ENCODE measurements at regions not wholly inside any gene's neighbourhood (a gene's known extent, or its start where the extent isn't known, plus 50 kb on each side); places are given as distances from the start of the nearest gene placed in this dataset.

DNA sequence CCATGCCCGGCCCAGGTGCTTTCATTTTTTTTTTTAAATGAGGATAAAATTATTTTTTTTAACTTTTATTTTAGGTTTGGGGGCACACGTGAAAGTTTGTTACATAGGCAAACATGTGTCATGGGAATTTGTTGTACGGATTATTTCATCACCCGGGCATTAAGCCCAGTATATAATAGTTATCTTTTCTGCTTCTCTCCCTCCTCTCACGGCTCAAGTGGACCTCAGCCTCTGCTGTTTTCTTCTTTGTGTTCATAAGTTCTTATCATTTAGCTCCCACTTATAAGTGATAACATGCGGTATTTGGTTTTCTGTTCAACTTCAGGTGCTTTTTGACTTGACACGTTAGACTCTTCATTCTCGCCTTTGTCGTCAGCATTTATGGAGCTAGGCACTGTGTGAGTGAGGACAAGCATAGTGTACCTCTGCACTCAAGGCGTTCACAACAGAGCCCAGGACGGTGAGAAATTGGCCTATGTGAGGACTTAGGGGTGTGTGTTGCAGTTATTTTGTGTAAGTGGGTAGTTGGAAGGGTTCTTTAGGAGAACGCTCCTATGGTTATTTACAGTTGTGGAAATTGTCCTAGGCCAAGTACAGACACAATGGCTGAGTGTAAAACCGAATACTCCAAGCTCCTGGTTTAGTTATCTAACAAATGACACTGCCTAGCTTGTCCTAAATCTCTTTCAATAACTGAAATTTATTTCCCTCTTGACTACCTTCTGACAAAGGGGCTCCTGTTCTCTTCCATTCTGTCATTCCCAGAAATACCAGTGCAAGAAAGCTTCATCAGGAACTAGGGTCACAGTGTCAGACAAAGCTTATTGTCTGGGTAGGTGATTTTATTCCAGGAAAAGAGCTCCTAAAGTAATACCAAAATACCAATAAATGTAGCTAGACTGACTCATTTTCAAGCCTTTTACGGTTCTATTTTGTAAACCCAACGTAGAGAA, 200.5 kb upstream of the PRICKLE1 start:
- no peak for DNase-seq

DNA sequence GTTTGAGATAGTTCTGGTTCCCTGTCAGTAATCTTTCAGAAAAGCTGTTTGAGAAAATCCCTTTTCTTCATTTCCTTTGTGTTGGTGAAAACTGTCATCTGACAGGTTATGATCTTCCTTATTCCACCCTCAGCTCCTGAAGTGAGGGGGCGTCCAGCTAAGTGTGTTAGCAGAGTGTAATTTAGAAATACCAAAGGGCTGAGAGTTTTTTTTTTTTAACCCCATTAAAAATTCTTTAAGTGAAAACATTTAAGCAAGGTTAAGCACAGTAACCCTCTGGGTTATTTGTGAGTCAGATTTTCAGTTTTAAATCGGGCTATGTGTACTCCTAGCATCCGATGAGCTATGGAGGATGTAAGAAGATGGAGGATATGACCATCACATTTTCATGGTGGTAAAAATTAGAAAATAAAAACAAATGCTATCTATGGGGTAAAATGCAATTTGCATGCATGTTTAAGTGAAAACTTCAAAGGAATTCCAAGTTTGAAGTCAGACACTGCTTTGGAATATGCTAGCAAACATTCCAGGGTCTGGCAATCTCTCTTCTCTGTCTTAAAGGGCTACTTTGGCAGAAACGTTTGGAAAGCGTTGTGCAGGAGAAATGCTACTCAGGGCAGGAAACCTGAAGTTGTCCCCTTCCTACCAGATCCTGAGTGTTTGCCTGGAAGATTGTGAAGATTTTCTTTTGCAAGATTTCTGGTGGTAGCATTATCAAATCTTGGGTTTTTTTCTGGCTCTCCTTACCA, 197.0 kb upstream of the PRICKLE1 start:
- no peak for DNase-seq

DNA sequence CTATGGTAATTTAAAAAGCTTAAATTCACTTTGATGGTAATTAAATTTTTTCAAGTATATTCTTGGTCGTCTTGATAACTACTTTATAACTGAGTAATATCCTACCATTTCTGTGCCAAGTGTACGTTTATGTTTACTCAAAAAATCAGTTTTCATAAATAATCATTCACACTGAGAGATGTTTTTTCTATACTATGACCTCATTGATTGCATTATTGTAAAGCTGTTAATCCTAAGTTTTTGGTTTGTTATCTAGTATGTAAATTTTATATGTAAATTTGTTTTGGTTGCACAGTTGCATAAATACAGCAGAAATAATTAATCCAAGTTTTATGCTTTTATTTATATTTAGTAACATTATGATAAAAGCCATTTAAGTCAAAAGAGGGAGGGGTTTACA, 196.4 kb upstream of the PRICKLE1 start:
- DNase-seq: no peak

DNA sequence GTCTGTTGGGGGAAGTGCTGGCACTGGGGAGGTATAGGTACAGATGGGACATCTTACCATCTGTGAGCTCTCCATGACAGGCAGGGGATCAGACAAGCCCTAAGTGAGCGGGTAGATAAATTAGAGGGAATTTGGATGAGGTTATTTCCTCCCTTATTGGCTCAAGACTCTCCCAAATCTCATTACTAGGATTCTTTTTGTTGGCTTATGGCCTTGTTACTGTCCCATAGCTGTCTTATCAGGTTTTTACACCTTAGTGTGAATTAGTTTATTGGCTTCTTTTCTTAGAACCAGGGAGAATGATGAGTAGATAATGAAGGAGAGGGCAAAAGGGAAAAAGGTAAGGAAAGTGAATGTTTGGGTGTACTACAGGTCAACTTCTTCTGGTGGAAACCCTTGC, 191.1 kb upstream of the PRICKLE1 start:
- DNase-seq: no peak

DNA sequence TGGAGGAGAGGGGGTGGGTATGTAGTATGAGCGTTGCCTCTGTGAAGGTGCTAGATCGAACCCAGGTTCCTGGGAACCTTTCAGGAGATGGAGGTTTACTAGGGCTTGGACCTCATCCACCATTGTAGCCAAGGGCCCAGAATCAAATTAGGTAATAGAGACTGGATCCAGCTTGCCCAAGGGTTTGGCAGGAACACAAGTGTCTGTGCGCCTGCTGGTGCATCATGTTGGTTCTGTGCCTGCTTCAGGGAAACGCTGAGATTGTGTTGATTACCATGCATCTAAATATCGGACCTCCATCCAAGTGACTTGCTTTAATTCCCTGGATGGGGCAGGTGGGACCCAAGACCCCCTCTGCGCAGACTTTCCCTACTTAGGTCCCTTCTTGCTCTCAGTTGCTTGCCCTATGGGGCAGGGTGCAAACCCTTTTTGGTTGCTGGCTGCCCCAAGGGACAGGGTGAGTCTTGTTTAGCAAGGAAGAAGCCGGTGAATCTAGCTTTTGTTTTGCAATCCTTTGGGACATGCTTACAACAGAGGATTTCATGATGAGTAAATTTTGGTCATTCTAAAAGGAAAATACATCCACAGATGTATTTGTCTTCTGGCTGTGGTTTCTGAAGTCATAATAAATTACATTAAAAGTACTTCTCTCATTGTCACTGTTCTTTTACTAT, 189.8 kb upstream of the PRICKLE1 start:
- DNase-seq: no peak

DNA sequence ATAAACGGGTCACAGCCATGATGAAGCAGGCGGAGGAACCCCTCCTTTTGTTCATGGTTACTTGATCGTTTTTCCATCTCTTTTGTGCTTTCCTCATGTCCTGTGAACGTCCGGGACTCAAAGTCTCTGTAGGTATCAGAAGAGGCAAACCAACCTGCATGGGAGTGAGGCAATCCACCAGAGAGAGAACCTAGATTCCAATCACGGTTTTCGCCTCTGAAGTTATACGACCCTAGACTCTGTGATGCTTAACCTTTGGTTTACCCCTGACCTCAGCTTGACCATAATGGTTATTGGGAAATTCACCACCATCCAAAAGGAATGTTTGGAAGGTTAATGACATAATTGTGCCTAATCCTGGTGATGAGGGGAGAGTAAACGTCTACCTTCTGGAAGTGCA, 186.8 kb upstream of the PRICKLE1 start:
- no peak for DNase-seq

DNA sequence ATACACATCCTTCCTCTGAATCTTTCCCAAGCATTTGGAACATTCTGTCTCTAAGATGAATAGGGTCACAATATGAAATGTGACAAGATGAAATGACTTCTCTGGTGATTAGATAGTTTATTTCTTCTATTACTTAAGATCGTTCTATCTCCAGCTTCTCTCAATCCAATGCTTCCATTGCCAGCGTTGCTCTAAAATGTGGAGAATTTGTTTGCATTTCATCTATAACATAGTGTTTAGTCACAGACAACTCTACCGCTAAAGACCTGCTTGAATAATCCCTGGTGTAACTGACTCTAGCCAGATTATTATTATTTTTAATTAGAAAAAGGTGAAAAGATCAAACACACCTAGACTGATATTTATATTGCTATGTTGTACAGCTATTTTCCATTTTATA, 184.7 kb upstream of the PRICKLE1 start:
- DNase-seq: no peak

DNA sequence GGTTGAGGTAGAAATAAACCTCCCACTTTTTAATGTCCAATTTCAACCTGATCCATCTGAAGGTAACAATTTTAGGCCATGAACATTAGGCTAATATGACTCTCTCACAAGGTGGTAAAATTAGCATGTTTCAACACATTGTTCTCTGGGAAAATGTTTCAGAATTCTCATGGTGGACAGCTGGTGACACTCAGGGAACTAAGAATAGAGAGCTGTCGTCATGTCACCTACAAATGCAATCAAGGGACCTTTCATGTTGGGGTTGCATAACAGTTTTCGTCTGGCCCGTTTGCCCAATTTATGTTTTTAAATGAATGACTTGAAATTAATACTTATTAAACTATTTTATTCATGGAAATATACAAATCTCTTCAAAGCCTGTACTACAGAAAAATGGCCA, 180.7 kb upstream of the PRICKLE1 start:
- DNase-seq: no peak

DNA sequence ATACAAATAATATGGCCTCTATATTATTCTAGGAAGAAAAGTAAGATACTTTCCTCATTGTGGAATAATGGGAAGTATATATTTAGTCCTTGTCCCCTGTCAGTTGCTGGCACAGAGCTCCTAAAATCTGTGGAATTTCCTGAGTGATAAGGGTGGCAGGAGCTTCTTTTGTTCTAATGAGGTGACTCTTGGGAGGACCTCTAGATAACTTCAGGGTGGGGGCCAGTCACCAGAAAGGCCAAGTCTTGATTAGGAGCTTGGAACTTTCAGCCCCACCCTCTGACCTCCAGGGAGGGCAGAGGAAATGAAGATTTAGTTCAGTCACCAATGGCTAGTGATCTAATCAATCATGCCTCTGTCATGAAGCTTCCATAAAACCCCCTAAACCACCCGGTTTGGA, 179.9 kb upstream of the PRICKLE1 start:
- no peak for DNase-seq

DNA sequence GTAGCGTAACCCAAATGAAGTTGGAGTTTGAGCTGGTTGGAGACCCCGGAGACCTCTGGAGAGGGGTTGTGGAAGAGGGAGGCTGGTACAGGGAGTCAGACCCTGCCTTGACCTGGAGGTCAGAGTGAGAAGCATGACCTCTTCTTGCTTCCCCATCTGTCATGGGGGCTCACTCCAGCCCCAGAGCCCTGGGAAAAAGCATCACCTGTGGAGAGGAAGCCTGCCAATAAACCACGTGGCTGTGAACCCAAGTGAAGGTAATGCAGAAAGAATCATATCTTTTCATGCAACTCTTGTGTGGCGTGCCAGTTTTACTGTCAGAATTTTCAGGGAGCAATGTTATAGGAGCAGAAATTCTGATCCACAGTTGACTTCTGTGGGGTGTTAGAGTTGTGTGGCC, 178.5 kb upstream of the PRICKLE1 start:
- DNase-seq: no peak

DNA sequence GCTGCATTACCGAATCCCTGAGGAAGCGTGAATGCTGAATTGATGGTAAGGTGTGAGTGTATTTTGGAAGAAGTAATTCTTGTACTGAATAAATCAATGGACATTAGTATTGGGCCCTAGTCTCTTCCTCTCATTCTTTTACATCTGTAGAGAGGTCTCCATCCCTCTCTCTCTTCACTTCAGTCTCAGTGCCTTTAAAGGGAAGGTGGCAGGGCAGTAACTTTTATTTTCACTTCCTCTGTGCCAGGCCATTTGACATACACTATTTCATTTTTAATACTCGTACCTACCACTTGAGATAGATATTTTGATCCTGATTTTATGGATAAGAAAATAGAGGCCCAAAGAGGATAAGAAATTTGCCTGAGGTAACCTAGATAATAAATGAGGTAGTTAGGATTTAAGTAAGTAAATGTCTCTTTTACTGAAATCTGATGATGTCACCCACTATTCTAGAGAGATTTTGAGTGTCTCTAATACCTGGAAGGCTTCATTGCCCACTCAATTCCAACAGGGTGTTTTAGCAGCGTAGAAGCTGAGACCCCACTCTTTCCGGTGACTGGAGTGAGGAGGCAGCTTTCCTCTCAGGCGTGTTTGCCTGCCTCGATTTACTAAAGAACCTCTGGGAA, 177.9 kb upstream of the PRICKLE1 start:
- DNase-seq: no peak

DNA sequence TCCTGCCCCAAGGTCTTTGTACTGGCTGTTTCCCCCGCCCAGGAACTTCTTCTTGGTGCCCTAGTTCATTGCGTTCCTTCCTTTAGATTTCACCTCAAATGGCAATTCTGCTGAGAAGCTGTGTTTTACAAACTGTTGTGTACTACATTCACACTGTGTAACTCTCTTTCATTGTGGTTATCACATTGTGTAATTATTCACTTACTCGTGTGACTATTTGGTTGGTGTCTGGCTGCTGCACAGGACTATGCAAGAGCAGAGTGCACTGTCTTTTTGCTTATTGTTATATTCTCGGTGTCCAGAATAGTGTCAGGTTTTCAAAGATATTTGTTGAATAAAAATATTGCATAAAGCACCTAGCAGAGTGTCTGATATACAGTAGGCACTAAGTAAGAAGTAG, 177.2 kb upstream of the PRICKLE1 start:
- no peak for DNase-seq

DNA sequence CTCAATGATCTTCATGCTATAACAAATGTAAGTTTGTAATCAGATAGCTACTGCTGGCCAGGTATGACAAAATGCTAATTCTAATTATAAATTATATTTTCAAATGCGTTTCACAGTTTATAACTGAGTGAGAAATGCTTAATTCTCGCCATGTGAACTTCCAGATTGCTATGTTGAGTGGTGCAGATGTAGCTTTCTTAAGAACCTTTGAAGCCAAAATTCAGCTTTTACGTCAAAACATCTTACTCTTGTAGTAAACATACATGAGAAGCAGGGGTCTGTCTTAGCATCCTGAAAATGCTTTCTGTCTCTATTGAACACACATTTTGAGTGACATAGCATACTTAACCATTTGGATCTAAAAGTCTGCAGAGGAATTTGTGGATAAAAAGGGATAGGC, 176.5 kb upstream of the PRICKLE1 start:
- DNase-seq: no peak

DNA sequence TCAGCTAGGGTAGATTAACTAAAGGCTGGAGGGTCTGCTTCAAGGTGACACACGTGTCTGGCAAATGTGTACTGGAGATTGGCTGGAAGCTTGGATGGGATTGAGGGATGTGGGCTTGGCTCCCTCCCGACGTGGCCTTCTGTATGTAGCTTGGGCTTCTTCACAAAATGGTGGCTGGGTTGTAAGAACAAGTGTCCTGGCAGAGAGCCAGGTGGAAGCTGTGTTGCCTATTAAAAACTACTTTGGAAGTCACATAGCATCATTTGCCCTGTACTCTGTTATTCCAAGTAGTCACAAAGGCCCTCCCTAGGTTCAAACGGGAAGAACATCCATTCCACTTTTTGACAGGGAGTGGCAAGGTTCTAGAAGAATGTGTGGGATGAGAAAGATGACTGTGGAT, 174.1 kb upstream of the PRICKLE1 start:
- no peak for DNase-seq

DNA sequence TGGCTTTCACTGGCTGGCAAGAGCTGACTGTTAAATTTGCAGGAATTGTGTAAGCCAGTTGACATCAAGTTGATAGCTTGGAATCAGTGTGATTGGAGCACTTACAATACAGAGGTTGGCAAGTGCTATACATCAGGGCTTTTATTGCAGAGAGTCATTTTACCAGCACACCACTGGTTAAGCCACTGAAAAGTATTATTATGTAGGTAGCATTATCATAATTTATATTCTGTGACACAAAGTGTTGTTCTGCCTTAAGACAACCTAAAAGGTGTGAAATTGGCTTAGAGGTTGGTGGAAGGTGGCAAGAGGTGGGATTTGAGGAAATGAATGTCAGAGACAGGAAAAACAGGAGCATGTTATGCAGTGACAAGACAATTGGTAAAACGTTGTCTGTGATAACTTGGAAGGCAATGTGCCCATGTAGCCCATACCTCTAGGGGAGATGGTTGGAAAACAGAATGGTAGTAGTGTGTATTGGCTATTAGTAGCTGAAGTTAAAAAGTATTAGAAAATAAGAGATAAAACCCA, 172.9 kb upstream of the PRICKLE1 start:
- no peak for DNase-seq

DNA sequence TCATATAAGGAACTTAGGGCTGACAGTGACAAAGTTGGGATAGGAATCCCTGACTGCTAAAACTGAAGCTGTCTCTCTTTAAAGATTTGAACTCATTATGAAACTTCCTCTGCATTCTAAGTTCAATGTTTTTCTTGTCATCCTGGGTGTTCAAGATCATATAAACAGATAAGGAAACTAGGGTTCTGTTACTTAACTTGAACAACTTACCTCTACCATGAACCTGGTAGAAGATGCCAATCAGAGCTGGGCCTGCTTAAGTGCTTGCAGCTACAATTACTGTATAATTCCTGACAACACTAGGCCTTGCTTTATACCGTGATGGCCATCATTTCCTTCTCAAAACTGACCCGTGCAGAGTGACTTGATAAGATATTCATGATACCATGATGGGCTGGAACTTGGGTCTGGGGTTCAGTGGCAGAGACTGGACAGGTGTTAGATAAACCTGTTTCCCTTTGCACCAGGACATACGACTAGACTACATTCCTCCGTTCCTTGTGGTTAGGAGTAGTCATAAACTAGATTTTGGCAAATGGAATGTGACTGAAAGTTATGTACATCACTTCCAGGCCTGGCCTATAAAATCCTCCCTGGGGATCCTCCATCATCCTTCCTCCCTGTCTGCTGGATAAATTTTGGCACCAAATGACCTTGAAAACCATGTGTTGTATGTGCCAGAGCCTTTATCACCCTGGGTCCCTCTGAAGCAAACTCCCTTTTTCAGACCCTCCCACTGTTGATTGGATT, 172.2 kb upstream of the PRICKLE1 start:
- DNase-seq: no peak

DNA sequence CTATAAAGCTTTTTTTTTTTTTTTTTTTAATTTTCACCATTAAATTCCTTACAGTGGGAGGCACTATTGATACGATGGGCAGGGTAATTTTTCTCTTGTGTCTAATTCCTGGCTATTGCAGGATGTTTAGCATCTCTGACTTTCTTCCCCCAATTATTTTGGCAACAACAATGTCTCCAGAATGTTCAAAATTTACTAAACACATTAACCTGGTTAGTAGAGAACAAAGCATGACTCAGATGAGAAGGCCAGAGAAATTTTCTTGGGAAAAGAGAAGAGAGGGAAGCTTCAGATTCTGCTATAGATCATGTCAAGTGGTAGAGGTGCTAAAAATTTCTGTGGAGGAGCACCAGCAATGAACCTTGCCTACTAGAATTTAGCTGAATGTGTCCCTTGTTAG, 171.5 kb upstream of the PRICKLE1 start:
- DNase-seq: no peak

DNA sequence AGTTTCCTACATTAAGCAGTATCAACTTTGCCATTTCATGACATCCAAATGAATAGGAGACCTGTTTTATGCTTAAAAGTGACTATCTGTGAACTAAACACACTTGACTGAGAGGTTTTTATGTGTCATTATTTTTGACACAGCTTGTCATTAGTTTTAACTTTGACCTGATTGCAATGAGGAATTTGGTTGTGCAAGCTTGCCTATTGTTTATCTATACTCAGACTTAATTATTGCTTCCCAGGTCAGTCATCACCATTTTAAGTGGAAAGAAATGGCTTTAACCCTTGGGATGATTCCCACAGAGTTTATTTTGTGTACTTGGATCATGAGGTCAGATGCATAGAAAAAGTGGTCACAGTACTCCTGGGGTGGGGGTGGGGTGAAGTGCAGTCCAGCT, 171.0 kb upstream of the PRICKLE1 start:
- no peak for DNase-seq

DNA sequence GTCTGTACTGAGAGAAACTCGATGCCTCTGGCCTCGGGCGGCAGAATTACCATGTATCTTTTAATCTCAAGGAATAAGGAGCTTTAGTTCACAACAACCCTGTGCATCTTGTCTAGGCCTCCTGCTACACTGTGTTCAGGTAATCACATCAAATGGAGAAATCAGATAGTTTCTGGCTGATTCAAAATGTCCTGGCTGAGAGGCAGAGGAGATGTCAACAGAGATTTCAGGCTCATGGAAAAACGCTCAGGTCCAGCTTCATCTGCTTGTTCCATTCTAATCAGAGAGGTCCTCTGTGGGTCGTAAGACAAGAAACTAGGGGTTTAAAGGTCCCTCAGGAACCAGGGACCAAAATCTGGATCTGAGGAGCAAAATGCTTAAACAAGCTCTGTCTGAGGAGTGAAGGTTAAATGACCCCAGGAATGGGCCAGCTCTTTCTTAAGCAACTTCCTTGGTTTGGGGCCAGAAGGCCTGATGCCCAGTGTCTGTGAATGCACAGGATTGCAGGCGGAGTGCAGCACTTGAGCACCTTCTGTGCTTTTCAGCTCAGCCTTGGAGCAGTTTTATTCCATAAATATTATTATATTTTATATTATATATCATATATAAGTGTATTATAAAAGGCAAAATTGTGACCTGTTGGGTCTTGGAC, 170.2 kb upstream of the PRICKLE1 start:
- DNase-seq: no peak

DNA sequence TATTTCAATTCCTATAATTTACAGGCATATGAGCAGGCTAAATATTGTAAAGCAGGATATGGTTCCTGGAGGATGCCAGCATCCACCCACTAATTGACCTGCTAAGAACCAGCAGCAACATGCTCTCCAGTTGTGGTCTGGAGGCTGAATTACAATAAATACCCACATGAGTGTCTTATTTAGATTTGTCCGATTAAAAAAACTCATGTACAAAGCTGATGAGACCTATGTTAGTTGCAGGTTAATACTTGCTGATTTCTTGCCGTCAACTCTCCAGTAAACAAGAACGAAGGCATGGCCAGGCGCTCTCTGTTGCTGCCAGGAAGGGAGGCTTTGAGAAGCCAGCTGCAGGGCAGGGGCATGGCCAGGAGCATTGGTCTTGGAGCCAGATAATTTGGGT, 169.3 kb upstream of the PRICKLE1 start:
- no peak for DNase-seq

DNA sequence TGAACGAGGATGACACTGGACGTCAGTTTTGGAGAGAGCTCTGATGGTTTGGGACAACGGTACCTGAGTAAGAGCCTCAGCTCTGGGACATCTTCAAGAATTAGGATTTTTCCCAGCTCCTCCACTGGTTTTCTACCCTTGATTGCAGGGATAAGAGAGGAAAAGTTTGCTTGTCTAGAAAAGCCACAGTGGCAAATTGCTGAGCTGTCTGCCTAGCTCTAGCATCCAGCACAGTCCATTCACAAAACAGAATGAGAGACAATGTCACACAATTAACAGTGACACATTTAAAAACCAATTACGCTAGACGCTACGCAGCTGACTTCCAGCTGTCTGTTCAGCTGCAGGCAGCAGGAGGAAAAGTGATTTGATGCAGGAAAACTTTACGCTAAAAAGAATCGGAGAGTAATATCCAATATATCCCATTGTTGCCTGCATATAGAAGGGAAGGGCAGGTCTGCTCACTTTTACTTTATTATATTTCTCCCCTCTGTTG, 168.1 kb upstream of the PRICKLE1 start:
- DNase-seq: no peak
